HTR-8/SVneo (cell line): ENCODE measurements at regions not wholly inside any gene's neighbourhood (a gene's known extent, or its start where the extent isn't known, plus 50 kb on each side); places are given as distances from the start of the nearest gene placed in this dataset.
"Not testable (repeated sequence)": the region's sequence is repeated elsewhere in the genome, so short reads cannot be mapped to it uniquely, and the experiment has no call there.

Experiments used
- DNase-seq: peaks from one replicate; pipeline ENCODE4 v3.0.0; 2011; ENCODE audit warnings: low spot score, mixed read lengths; ENCODE audit not compliant: insufficient read length
- FAIRE-seq: peaks from 2 replicates; lab custom pipeline; 2011; peaks lifted over from hg19 to GRCh38; lab: Jason Lieb, UNC

- no peak for DNase-seq
- no peak for FAIRE-seq
Observed at GRCh38 chr1:5615076-5615475, 377.1 kb downstream of the NPHP4 start.

DNA sequence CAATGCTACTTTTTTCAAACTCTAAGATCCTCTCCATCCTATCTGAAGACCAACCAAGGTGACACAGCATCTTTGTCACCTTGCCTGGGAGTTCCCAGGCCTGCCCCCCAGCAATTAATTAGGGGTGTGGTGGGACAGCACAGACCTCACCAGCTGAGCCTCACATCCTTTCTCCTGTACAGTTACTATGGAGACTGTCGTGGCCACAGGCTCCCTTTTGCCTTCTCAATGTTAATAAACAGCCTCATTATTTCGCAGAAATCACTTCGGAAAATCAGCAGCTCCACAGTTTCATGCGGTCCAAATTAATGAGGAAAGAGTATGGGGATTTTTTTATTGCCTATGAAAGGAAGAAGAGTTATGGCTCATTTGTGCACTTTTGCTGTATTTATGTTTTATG is 378.3 kb downstream of the NPHP4 start:
- FAIRE-seq (no peak), DNase-seq (no peak)

DNA sequence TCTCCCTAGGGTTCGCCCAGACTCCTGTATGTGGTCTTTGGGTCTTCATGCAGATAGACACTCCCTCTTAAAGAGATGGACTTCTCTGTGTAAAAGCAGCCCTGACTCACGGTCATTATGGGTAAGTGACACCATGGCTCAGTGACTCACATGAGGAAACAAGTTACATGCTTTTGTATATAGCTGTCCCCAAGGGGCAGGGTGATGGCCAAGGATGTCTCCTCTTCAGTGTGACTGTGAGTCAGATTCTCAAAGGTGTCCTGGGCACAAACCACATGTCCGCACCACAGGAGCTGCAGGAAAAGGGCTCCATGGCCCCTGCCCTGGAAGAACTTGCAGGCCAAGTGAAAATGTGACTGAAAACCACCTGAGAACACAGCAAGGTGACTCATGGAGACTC is 380.4 kb downstream of the NPHP4 start:
- no peak for DNase-seq
- FAIRE-seq, result no peak

GRCh38 chr1:5611431-5611830 is 380.8 kb downstream of the NPHP4 start:
- no peak for DNase-seq
- FAIRE-seq, result no peak

GRCh38 chr1:5610432-5610831 is 381.8 kb downstream of the NPHP4 start:
- DNase-seq (no peak), FAIRE-seq (no peak)

DNA sequence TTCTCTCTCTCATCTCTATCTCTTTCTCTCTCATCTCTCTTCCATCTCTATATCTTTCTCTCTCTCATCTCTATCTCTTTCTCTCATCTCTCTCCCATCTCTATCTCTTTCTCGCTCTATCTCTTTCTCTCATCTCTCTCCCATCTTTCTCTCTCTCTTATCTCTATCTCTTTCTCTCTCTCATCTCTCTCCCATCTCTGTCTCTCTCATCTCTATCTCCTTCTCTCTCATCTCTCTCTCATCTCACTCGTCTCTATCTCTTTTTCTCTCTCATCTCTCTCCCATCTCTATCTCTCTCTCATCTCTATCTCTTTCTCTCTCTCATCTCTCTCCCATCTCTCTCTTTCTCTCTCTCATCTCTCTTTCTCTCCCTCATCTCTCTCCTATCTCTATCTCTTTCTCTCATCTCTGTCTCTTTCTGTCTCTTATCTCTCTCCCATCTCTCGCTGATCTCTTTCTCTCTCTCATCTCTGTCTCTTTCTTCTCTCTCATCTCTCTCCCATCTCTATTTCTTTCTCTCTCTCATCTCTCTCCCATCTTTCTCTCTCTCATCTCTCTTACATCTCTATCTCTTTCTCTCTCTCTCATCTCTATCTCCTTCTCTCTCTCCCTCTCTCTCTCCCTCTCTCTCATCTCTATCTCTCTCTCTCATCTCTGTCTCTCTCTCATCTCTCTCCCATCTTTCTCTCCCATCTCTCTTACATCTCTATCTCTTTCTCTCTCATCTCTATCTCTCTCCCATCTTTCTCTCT is 388.7 kb downstream of the NPHP4 start:
- FAIRE-seq (no peak), DNase-seq (no peak)

DNA sequence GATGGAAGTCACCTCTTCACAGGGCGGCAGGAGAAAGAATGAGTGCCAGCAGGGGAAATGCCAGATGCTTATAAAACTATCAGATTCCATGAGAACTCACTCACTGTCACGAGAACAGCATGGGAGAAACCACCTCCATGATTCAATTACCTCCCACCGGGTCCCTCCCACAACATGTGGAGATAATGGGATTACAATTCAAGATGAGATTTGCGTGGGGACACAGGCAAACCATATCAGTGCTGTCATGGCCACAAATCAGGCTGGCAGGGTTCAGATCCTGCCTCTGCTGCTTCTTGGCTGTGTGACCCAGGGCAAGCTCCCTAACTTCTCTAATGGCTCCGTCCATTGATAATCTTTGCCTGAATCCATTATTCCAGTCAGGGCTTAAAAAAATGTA is 389.5 kb downstream of the NPHP4 start:
- not testable (repeated sequence) for FAIRE-seq, DNase-seq

DNA sequence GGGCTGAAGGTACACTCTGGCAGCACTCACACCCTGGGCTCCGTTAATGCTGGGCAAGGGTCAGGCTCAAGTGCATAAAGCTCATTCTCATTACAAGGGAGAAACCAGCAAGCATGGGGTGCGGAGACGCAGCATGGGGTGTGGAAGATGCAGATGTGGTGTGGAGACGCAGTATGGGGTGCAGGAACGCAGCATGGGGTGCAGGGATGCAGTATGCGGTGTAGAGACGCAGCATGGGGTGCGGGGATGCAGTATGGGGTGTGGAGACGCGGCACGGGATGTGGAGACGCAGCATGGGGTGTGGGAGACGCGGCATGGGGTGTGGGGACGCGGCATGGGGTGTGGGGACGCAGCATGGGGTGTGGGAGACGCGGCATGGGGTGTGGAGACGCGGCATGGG is 390.7 kb downstream of the NPHP4 start:
- DNase-seq (no peak), FAIRE-seq (no peak)

- no peak for FAIRE-seq
- no peak for DNase-seq
Observed at GRCh38 chr1:5599541-5599940, 392.7 kb downstream of the NPHP4 start.

DNA sequence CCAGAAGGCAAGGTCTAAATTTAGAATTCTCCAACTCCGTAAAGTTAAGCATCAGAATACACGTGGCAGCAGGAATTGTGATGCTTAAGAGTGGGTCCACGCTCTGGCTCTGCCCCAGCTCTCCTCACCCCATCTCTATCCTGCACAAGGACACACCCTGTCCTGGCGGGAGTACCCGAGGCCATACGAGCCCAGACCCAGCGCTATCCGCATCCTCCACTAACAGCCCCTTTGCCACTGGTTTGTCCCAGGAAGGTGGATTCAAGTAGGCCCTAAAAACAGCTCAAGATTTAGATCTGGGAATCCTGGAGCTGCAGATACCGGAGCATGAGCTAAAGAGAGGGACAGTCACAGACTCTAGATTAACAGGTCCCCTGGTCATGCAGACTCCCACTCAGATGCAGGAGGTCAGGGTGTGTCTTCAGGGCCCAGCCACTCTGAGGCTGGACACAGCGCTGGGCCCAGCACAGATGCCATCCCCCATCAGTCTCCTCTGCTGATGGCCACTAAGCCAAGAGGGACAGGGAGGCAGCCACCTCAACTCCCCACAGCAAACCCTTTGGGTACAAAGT is 393.3 kb downstream of the NPHP4 start:
- DNase-seq, result no peak

GRCh38 chr1:5597991-5598823 is 394.0 kb downstream of the NPHP4 start:
- DNase-seq, result no peak
- no peak for FAIRE-seq

More for the DNA sequence above, 393.3 kb downstream of the NPHP4 start:
- FAIRE-seq, result no peak

- DNase-seq (no peak), FAIRE-seq (no peak)
Observed at GRCh38 chr1:5597171-5597850, 394.9 kb downstream of the NPHP4 start.

GRCh38 chr1:5596651-5597050 is 395.6 kb downstream of the NPHP4 start:
- DNase-seq (no peak), FAIRE-seq (no peak)

DNA sequence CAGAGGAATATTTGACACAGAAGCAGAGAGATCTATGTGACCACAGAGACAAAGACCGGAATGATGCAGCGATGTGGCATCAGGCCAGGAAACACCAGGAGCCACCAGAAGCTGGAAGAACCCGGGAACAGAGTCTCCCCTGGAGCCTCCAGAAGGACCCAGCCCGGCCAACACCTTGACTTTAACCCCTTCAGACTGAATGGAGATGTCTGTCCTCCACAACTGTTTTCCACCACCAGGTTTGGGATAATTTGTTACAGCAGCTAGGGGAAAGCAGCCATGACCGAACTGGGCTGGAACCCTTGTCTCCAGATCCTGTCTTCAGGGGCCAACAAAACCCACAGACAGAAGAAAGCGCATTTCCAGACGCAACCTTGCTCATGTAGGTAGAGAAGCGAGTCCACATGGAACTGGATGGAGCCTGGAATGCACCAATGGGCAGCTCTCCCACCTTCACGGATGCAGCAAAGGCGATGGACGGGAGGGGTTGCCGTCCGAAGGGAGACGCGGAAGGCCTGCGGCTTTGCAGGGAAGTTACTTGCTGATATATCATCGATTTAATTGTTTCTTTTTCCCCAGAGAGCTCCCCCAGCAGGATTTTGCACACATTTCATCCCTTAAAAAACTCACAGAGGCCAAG is 396.6 kb downstream of the NPHP4 start:
- DNase-seq (no peak), FAIRE-seq (no peak)

DNA sequence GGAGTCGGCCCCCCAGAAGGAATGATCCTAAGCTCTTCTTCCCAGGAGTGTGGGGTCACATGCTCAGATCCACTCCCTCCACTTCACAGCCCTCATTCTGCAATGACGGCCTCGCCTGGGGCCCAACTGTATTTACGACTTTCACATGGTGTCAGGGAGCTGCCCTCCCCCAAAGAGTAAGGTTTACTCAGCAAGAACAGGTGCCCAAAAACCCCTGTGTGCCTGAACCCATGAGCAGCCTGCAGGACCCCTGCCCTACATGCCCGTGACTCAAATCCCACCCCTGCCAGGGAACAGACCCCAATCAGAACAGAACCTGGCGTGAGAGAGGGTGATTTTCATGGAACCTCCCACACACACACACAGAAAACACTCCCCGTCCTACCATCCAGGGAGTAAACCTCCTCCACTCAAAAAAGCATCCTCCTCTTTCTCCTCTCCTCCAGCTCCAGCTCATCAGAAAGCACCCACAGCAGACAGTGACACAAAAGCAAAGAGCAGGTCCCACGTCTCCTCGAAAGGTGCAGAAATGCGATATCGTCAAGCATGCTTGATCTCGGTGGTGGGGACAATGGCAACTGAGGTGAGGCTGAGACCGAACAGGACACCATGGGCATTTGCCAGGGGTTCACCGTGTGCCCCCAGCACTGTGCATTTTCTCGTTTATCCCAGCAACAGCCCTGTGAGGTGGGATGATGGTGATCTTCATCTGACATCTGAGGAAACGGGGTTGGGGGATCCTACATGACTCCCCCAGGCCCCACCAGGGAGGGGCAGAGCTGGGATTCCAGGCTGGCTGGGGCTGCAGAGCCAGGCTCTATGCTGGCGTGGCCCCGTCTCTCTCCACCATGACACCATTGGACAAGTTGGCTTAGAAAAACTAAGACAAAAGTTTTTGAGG is 397.9 kb downstream of the NPHP4 start:
- no peak for DNase-seq
- FAIRE-seq, result no peak

DNA sequence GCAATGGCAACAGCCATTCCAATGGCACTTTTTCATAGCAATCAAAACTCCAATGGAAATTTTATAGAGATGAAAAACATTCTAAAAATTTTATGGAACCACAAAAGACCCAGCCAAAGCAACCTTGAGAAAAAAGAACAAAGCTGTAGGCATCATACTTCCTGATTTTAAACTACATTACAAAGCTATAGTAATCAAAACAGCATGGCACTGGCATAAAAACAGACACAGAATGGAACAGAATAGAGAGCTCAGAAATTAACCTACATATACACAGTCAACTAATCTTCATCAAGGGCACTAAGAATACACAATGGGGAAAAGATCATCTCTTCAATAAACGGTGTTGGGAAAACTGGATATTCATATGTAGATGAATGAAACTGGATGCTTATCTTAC is 401.5 kb downstream of the NPHP4 start:
- DNase-seq (no peak), FAIRE-seq (no peak)

- DNase-seq (no peak), FAIRE-seq (no peak)
Observed at GRCh38 chr1:5586629-5587028, 405.6 kb downstream of the NPHP4 start.

- FAIRE-seq, result no peak
Observed at GRCh38 chr1:5585256-5585655, 407.0 kb downstream of the NPHP4 start.

DNA sequence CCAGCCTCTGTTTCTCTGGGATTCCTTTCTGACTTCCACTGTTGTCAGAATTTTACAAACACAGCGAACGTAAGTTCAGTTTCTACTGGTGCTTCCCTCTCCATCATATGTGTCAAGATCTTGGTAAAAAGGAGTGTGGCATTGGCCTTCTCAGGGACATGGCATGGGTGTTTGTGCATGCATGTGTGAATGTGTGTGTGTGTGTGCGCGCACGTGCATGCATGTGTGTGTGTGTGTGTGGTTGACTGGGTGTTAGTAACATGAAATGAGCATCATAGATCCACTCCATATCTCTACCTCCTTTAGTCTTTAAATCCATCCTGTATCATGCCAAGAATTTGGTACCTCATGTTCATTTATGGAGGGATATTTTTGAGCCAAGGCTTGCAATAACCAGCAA is 411.3 kb downstream of the NPHP4 start:
- FAIRE-seq (no peak), DNase-seq (no peak)

More at GRCh38 chr1:5585256-5585655, 407.0 kb downstream of the NPHP4 start:
- DNase-seq, result no peak
